Nephron progenitor cell (in vitro differentiated cells): ENCODE measurements at regions not wholly inside any gene's neighbourhood (a gene's known extent, or its start where the extent isn't known, plus 50 kb on each side); places are given as distances from the start of the nearest gene placed in this dataset.

Source experiments
- DNase-seq: peaks from one replicate; pipeline ENCODE4 v3.0.0; 2021
- H3K27ac Mint-ChIP-seq: 2 replicates; pipeline ENCODE4 v1.8.0; 2021; ENCODE audit warnings: mild to moderate bottlenecking, moderate library complexity, mixed read lengths
- H3K27me3 Mint-ChIP-seq: 2 replicates; pipeline ENCODE4 v1.8.0; 2021; ENCODE audit warnings: mild to moderate bottlenecking, low read depth, mixed read lengths; ENCODE audit not compliant: poor library complexity
- H3K36me3 Mint-ChIP-seq: 2 replicates; pipeline ENCODE4 v1.8.0; 2021; ENCODE audit warnings: low read depth, mixed read lengths
- H3K4me1 Mint-ChIP-seq: 2 replicates; pipeline ENCODE4 v1.8.0; 2021; ENCODE audit warnings: mixed read lengths
- H3K4me3 Mint-ChIP-seq: 2 replicates; pipeline ENCODE4 v1.8.0; 2021; ENCODE audit warnings: mild to moderate bottlenecking, moderate library complexity, mixed read lengths
- H3K9me3 Mint-ChIP-seq: 2 replicates; pipeline ENCODE4 v1.8.0; 2021; ENCODE audit warnings: mild to moderate bottlenecking, moderate library complexity, mixed read lengths
- TF ChIP-seq, protein P1 (sequence below): fragments of 200-600 bp; sonication (generic); IDR thresholded peaks from 2 replicates; pipeline ENCODE4 v1.5.0; 2021; ENCODE audit warnings: antibody characterized with exemption

DNA sequence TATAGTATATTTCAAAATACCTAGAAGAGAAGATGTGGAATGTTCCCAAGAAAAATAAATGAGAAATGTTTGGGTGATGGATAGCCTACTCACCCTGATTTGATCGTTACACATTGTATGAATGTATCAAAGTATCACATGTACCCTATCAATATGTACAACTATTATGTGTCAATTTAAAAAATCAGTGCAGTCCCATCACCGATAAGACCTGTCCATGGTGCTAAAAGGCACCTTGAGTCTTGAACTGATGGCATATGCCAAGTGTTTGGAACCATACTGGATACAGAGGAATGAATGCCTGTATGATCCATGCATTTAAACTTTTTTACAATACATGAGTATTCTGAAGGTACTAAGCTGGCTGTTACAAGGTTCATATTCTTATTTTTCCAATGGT, 50.2 kb upstream of the ZNF835 start:
- Mint-ChIP-seq H3K36me3 (no peaks in the 10 kb centered on the region), H3K27ac (no peak overlapping the region), H3K4me3 (no peak overlapping the region), H3K4me1 (no peaks in the 10 kb centered on the region), H3K9me3 (peaks cover 97% of the 10 kb centered on the region), H3K27me3 (peaks cover 3% of the 10 kb centered on the region)
- TF ChIP-seq, protein P1, sequence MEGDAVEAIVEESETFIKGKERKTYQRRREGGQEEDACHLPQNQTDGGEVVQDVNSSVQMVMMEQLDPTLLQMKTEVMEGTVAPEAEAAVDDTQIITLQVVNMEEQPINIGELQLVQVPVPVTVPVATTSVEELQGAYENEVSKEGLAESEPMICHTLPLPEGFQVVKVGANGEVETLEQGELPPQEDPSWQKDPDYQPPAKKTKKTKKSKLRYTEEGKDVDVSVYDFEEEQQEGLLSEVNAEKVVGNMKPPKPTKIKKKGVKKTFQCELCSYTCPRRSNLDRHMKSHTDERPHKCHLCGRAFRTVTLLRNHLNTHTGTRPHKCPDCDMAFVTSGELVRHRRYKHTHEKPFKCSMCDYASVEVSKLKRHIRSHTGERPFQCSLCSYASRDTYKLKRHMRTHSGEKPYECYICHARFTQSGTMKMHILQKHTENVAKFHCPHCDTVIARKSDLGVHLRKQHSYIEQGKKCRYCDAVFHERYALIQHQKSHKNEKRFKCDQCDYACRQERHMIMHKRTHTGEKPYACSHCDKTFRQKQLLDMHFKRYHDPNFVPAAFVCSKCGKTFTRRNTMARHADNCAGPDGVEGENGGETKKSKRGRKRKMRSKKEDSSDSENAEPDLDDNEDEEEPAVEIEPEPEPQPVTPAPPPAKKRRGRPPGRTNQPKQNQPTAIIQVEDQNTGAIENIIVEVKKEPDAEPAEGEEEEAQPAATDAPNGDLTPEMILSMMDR, result no peak
- DNase-seq, result no peak
